ENCODE measurements at regions not wholly inside any gene's neighbourhood (a gene's known extent, or its start where the extent isn't known, plus 50 kb on each side); places are given as distances from the start of the nearest gene placed in this dataset.

DNA sequence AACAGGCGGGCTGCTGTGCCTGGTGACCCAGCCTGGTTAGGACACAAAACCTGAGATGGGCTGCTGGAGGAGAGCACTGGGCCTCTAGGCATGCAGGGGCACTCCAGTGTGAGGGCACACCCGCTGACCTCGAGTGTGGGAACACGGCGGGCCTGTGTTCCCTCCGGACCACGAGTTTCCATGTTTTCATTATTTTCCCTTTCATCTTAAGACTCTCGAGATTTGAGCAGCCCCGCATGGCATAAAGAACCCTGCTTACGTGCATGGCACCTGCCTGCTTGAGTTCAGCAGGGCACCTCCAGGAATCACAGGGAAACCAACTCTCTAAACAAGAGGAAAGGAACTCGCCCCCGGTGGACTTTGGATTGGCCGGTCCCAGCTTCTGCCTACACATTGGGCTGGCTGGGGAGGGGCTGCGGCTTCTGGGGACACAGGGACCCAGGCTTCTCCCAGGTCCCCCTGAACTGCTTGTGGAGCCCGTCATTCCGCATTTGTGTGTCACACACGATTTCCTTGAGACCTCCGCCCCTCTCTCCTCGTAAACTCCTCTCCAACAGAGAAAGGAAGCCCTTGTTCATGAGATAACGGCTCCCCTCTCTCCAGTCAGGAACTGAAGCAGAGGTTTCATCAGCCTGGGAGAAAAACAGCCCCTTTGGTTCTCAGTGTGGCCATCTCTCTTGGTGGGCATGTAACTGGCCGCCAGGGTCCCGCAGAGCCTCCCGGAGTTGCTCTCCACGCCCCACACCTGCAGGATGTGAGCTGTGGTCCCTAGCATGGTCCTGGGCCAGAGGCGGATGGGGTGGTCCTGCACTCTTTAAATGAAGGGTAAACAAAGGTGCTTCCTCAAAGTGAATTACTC lies 181.8 kb downstream of the TTLL2 start (continued):
- TF ChIP-seq ZNF878 (CRISPR knock-in tag; IDR thresholded peaks at IDR 0.05) (no peak), PITX1 (CRISPR knock-in tag; IDR thresholded peaks at IDR 0.05) (peak; percentile 65; the same call in 1 of the 2 replicates), FOXO1 (CRISPR knock-in tag; IDR thresholded peaks at IDR 0.05) (peak; percentile 69), ZNF567 (CRISPR knock-in tag; IDR thresholded peaks at IDR 0.05; ENCODE audit: borderline replicate concordance) (no peak), ZNF768 (CRISPR knock-in tag; IDR thresholded peaks at IDR 0.05) (0 out of 2 replicates have a peak, but pooled peaks have one; percentile 22), RBM39 (IDR thresholded peaks at IDR 0.05; ENCODE audit: low read depth, low read length, poor library complexity, severe bottlenecking) (no peak), KDM6A (CRISPR knock-in tag; IDR thresholded peaks at IDR 0.05; ENCODE audit: low read depth) (peak; percentile 43; the same call in 1 of the 2 replicates), SIN3B (IDR thresholded peaks at IDR 0.05; ENCODE audit: low read length) (no peak), ESRRA (CRISPR knock-in tag; IDR thresholded peaks at IDR 0.05; ENCODE audit: low read depth) (no peak), NCOA1 (CRISPR knock-in tag; IDR thresholded peaks at IDR 0.05) (0 out of 2 replicates have a peak, but pooled peaks have one; percentile 64), TBX2 (CRISPR knock-in tag; IDR thresholded peaks at IDR 0.05; ENCODE audit: borderline replicate concordance) (peak; percentile 42; the same call in 1 of the 2 replicates), MAZ (IDR thresholded peaks at IDR 0.05; ENCODE audit: borderline replicate concordance, low read depth, low read length) (no peak), MAZ (CRISPR knock-in tag; IDR thresholded peaks at IDR 0.05; ENCODE audit: low read depth) (peak; percentile 61; the same call in 1 of the 2 replicates), SOX5 (CRISPR knock-in tag; IDR thresholded peaks at IDR 0.05; ENCODE audit: borderline replicate concordance) (peak; percentile 66), NPAS2 (CRISPR knock-in tag; IDR thresholded peaks at IDR 0.05; ENCODE audit: borderline replicate concordance) (no peak), EZH2 (conservative IDR thresholded peaks at IDR 0.05; ENCODE audit: low read depth, low read length) (no peak), ZFP1 (CRISPR knock-in tag; IDR thresholded peaks at IDR 0.05) (0 out of 2 replicates have a peak, but pooled peaks have one; percentile 28), HNRNPK (IDR thresholded peaks at IDR 0.05; ENCODE audit: low read depth, low read length, poor library complexity, severe bottlenecking) (no peak), USF2 (IDR thresholded peaks at IDR 0.05; ENCODE audit: low read depth, low read length) (no peak), USF2 (CRISPR knock-in tag; IDR thresholded peaks at IDR 0.05; ENCODE audit: borderline replicate concordance) (no peak), ERF (CRISPR knock-in tag; IDR thresholded peaks at IDR 0.05) (peak; percentile 83), ZNF549 (CRISPR knock-in tag; IDR thresholded peaks at IDR 0.05) (no peak), RBFOX2 (IDR thresholded peaks at IDR 0.05; ENCODE audit: low read depth, low read length) (no peak), SIN3A (IDR thresholded peaks at IDR 0.05; ENCODE audit: borderline replicate concordance, low read depth, low read length) (no peak)
- TF ChIP-seq, protein P1, sequence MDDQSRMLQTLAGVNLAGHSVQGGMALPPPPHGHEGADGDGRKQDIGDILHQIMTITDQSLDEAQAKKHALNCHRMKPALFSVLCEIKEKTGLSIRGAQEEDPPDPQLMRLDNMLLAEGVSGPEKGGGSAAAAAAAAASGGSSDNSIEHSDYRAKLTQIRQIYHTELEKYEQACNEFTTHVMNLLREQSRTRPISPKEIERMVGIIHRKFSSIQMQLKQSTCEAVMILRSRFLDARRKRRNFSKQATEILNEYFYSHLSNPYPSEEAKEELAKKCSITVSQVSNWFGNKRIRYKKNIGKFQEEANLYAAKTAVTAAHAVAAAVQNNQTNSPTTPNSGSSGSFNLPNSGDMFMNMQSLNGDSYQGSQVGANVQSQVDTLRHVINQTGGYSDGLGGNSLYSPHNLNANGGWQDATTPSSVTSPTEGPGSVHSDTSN (CRISPR knock-in tag; IDR thresholded peaks at IDR 0.05; ENCODE audit: borderline replicate concordance), result no peak
- TF ChIP-seq, protein P2, sequence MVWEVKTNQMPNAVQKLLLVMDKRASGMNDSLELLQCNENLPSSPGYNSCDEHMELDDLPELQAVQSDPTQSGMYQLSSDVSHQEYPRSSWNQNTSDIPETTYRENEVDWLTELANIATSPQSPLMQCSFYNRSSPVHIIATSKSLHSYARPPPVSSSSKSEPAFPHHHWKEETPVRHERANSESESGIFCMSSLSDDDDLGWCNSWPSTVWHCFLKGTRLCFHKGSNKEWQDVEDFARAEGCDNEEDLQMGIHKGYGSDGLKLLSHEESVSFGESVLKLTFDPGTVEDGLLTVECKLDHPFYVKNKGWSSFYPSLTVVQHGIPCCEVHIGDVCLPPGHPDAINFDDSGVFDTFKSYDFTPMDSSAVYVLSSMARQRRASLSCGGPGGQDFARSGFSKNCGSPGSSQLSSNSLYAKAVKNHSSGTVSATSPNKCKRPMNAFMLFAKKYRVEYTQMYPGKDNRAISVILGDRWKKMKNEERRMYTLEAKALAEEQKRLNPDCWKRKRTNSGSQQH (CRISPR knock-in tag; IDR thresholded peaks at IDR 0.05; ENCODE audit: low read depth), result no peak
- TF ChIP-seq, protein P3, sequence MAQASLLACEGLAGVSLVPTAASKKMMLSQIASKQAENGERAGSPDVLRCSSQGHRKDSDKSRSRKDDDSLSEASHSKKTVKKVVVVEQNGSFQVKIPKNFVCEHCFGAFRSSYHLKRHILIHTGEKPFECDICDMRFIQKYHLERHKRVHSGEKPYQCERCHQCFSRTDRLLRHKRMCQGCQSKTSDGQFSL (CRISPR knock-in tag; IDR thresholded peaks at IDR 0.05), result no peak
